IMR-90 (cell line): ENCODE measurements at regions not wholly inside any gene's neighbourhood (a gene's known extent, or its start where the extent isn't known, plus 50 kb on each side); places are given as distances from the start of the nearest gene placed in this dataset.

ENCODE experiments used
- ATAC-seq: fragments of 200-7000 bp; cut with Tn5 transposase; 2 replicates; pipeline ENCODE4 v1.9.1; 2020; ENCODE audit warnings: low read depth, mild to moderate bottlenecking, moderate library complexity
- BruUV-seq: library from RNA; stranded (reverse); fragments of 400-500 nt; replicated peaks from 2 replicates; lab custom pipeline; 2021; lab: Mats Ljungman, UMichigan
- CTCF ChIA-PET: fragments of 300-600 bp; formaldehyde crosslinking; extraction: SDS; loops from one replicate; lab custom pipeline; 2021; ENCODE audit warnings: antibody characterized with exemption; lab: Yijun Ruan, JAX
- POLR2A ChIA-PET: fragments of 300-600 bp; sonication (Branson Sonifier 250); formaldehyde crosslinking; loops from one replicate; lab custom pipeline; 2022; ENCODE audit warnings: antibody characterized with exemption; ENCODE audit not compliant: unreplicated experiment; lab: Charles Lee
- DNase-seq: peaks from one replicate; pipeline ENCODE4 v3.0.0; 2013
- H2AFZ ChIP-seq: replicated peaks from 2 replicates; pipeline ENCODE3; 2013; ENCODE audit warnings: low read length, mild to moderate bottlenecking; ENCODE audit not compliant: poor library complexity
- H2AK5ac ChIP-seq: 2 replicates; pipeline ENCODE4 v1.6.1; 2013; ENCODE audit warnings: low read depth, low read length, inconsistent platforms
- H2AK9ac ChIP-seq: replicated peaks from 2 replicates; pipeline ENCODE3; 2013; ENCODE audit warnings: mild to moderate bottlenecking, low read depth, low read length, moderate library complexity; ENCODE audit not compliant: poor library complexity
- H2BK120ac ChIP-seq: 2 replicates; pipeline ENCODE4 v1.6.1; 2013; ENCODE audit warnings: low read depth, low read length, inconsistent platforms
- H2BK15ac ChIP-seq: 3 replicates; pipeline ENCODE4 v1.6.1; 2013; ENCODE audit warnings: low read depth, low read length, inconsistent platforms
- H2BK20ac ChIP-seq: 2 replicates; pipeline ENCODE4 v1.6.1; 2013; ENCODE audit warnings: low read depth, mild to moderate bottlenecking, inconsistent platforms, low read length, moderate library complexity
- H2BK5ac ChIP-seq: 2 replicates; pipeline ENCODE4 v1.6.1; 2013; ENCODE audit warnings: mild to moderate bottlenecking, low read depth, low read length, inconsistent platforms; ENCODE audit not compliant: poor library complexity, severe bottlenecking
- H3K14ac ChIP-seq: replicated peaks from 2 replicates; pipeline ENCODE4 v1.6.1; 2013; ENCODE audit warnings: low read depth, low read length, inconsistent platforms
- H3K18ac ChIP-seq: 2 replicates; pipeline ENCODE4 v1.6.1; 2013; ENCODE audit warnings: low read depth, low read length, control low read depth
- H3K23ac ChIP-seq: 2 replicates; pipeline ENCODE4 v1.6.1; 2013; ENCODE audit warnings: low read depth, low read length, inconsistent platforms
- H3K27ac ChIP-seq: 2 replicates; pipeline ENCODE4 v1.5.1; 2013; ENCODE audit warnings: mild to moderate bottlenecking, control low read depth, low read length; ENCODE audit not compliant: insufficient read depth
- H3K27me3 ChIP-seq: 2 replicates; pipeline ENCODE4 v1.6.1; 2013; ENCODE audit warnings: low read length; ENCODE audit not compliant: control insufficient read depth, insufficient read depth
- H3K36me3 ChIP-seq: 2 replicates; pipeline ENCODE4 v1.6.1; 2013; ENCODE audit warnings: low read length, mixed read lengths; ENCODE audit not compliant: control insufficient read depth, insufficient read depth
- H3K4ac ChIP-seq: 2 replicates; pipeline ENCODE4 v1.6.1; 2013; ENCODE audit warnings: low read depth, low read length, inconsistent platforms
- H3K4me1 ChIP-seq: 2 replicates; pipeline ENCODE4 v1.6.1; 2013; ENCODE audit warnings: low read length, mixed read lengths; ENCODE audit not compliant: control insufficient read depth, insufficient read depth
- H3K4me2 ChIP-seq: 2 replicates; pipeline ENCODE4 v1.6.1; 2013; ENCODE audit warnings: low read depth, mild to moderate bottlenecking, control low read depth, low read length, moderate library complexity
- H3K4me3 ChIP-seq: 2 replicates; pipeline ENCODE4 v1.5.1; 2013; ENCODE audit warnings: low read depth, mild to moderate bottlenecking, control low read depth, low read length, moderate library complexity; ENCODE audit not compliant: insufficient read depth
- H3K56ac ChIP-seq: 2 replicates; pipeline ENCODE4 v1.6.1; 2013; ENCODE audit warnings: low read length, inconsistent platforms; ENCODE audit not compliant: insufficient read depth; ENCODE audit errors: extremely low read depth
- H3K79me1 ChIP-seq, 2 experiments: 2 replicates each; pipeline ENCODE4 v1.6.1; 2013; ENCODE audit warnings: low read length in 2 of 2, inconsistent platforms in 1 of 2, low read depth in 1 of 2
- H3K9ac ChIP-seq: 2 replicates; pipeline ENCODE4 v1.6.1; 2013; ENCODE audit warnings: low read depth, low read length, control low read depth
- H3K9me1 ChIP-seq: 2 replicates; pipeline ENCODE4 v1.6.1; 2013; ENCODE audit warnings: low read length, inconsistent platforms; ENCODE audit not compliant: insufficient read depth
- H3K9me3 ChIP-seq: 2 replicates; pipeline ENCODE4 v1.6.1; 2013; ENCODE audit warnings: low read length; ENCODE audit not compliant: control insufficient read depth, insufficient read depth
- H4K20me1 ChIP-seq: 2 replicates; pipeline ENCODE4 v1.6.1; 2013; ENCODE audit warnings: low read length, inconsistent platforms; ENCODE audit not compliant: insufficient read depth
- H4K5ac ChIP-seq: 2 replicates; pipeline ENCODE4 v1.6.1; 2013; ENCODE audit warnings: mild to moderate bottlenecking, low read depth, low read length, control low read depth
- H4K8ac ChIP-seq, 2 experiments: 2 replicates each; pipeline ENCODE4 v1.6.1; 2013; ENCODE audit warnings: low read depth in 2 of 2, low read length in 2 of 2, control low read depth in 1 of 2, inconsistent platforms in 1 of 2
- H4K91ac ChIP-seq: 2 replicates; pipeline ENCODE4 v1.6.1; 2013; ENCODE audit warnings: low read depth, low read length, inconsistent platforms; ENCODE audit not compliant: insufficient read depth
- BHLHE40 ChIP-seq: fragments of 150-350 bp; IDR thresholded peaks from 2 replicates; pipeline ENCODE4 v1.6.1; 2016; ENCODE audit warnings: mild to moderate bottlenecking, low read depth, low read length
- CEBPB ChIP-seq: IDR thresholded peaks from 2 replicates; pipeline ENCODE4 v1.6.1; 2012; ENCODE audit warnings: low read depth, low read length, improper control_type of control experiment
- CHD1 ChIP-seq: IDR thresholded peaks from 2 replicates; pipeline ENCODE4 v1.6.1; 2012; ENCODE audit warnings: low read depth, low read length, improper control_type of control experiment
- CTCF ChIP-seq: conservative IDR thresholded peaks from 2 replicates; pipeline ENCODE4 v1.5.1; 2012; ENCODE audit warnings: mild to moderate bottlenecking, low read depth, low read length, improper control_type of control experiment
- ELK1 ChIP-seq: fragments of 150-350 bp; IDR thresholded peaks from 2 replicates; pipeline ENCODE4 v1.6.1; 2016; ENCODE audit warnings: low read depth, mild to moderate bottlenecking, low read length, moderate library complexity, borderline replicate concordance
- FOS ChIP-seq: fragments of 150-350 bp; IDR thresholded peaks from 2 replicates; pipeline ENCODE4 v1.6.1; 2016; ENCODE audit warnings: low read depth, low read length
- MAFK ChIP-seq: IDR thresholded peaks from 2 replicates; pipeline ENCODE4 v1.6.1; 2012; ENCODE audit warnings: low read depth, low read length, improper control_type of control experiment
- MAZ ChIP-seq: IDR thresholded peaks from 2 replicates; pipeline ENCODE4 v1.6.1; 2012; ENCODE audit warnings: low read depth, mild to moderate bottlenecking, low read length, improper control_type of control experiment, moderate library complexity, borderline replicate concordance
- MXI1 ChIP-seq: IDR thresholded peaks from 2 replicates; pipeline ENCODE4 v1.6.1; 2012; ENCODE audit warnings: low read depth, mild to moderate bottlenecking, low read length, moderate library complexity, borderline replicate concordance
- NFE2L2 ChIP-seq: fragments of 150-350 bp; IDR thresholded peaks from 2 replicates; pipeline ENCODE4 v1.6.1; 2016; ENCODE audit warnings: low read depth, mild to moderate bottlenecking, low read length
- POLR2A ChIP-seq: IDR thresholded peaks from 2 replicates; pipeline ENCODE4 v1.6.1; 2012; ENCODE audit warnings: mild to moderate bottlenecking, low read depth, low read length
- RAD21 ChIP-seq: IDR thresholded peaks from 2 replicates; pipeline ENCODE4 v1.6.1; 2012; ENCODE audit warnings: low read length, improper control_type of control experiment
- RCOR1 ChIP-seq: IDR thresholded peaks from 2 replicates; pipeline ENCODE4 v1.6.1; 2012; ENCODE audit warnings: mild to moderate bottlenecking, low read length, improper control_type of control experiment; ENCODE audit not compliant: insufficient replicate concordance
- RFX5 ChIP-seq: IDR thresholded peaks from 2 replicates; pipeline ENCODE4 v1.8.0; 2012; ENCODE audit warnings: low read depth, mild to moderate bottlenecking, low read length, moderate library complexity
- SMC3 ChIP-seq: fragments of 150-350 bp; IDR thresholded peaks from 2 replicates; pipeline ENCODE4 v1.6.1; 2016; ENCODE audit warnings: low read depth, mild to moderate bottlenecking, antibody characterized with exemption, low read length, moderate library complexity
- USF2 ChIP-seq: fragments of 150-350 bp; IDR thresholded peaks from 2 replicates; pipeline ENCODE4 v1.6.1; 2017; ENCODE audit warnings: mild to moderate bottlenecking, antibody characterized with exemption, low read length, low read depth
- WGBS, 2 experiments: methylation state at CpG; one replicate each; pipeline versions ENCODE4 v1.1.5 to v1.1.7; 2013; ENCODE audit warnings: missing lambda C conversion rate in 2 of 2; ENCODE audit not compliant: insufficient read length in 1 of 2; ENCODE audit errors: extremely low coverage in 2 of 2; 5-methylcytosine and 5-hydroxymethylcytosine counted together
- dilution Hi-C: fragments of 300-500 bp; cut with HindIII; formaldehyde crosslinking; loops from one replicate; pipeline ENCODE4 v1.14.3; 2018; ENCODE audit warnings: low sequenced_read_pairs; ENCODE audit not compliant: unreplicated experiment
- in situ Hi-C: fragments of 300-500 bp; cut with MboI; formaldehyde crosslinking; loops from 3 replicates; pipeline ENCODE4 v1.14.3; 2019; ENCODE audit warnings: low sequenced_read_pairs, inconsistent platforms, mixed read lengths
- intact Hi-C: fragments of 100-400 bp; cut with micrococcal nuclease; formaldehyde crosslinking; loops from 2 replicates; pipeline ENCODE4 v1.10.0; 2022

GRCh38 chr10:90997670-90998069, 76.8 kb upstream of the ANKRD1 start:
- intact Hi-C loops = no loop called here
- H2BK20ac ChIP-seq = no peak overlapping the region

More at GRCh38 chr10:90997670-90998069, 76.8 kb upstream of the ANKRD1 start:
- H3K14ac ChIP-seq = no peak overlapping the region
- no peak overlapping the region for H3K56ac ChIP-seq
- H3K79me1 ChIP-seq = no peaks in the 10 kb centered on the region
- H4K91ac ChIP-seq = no peak overlapping the region
- H2BK120ac ChIP-seq = no peak overlapping the region
- no peak overlapping the region for H2AK9ac ChIP-seq
- no peak overlapping the region for H4K5ac ChIP-seq
- no peak overlapping the region for H3K23ac ChIP-seq
- no peak overlapping the region for H2BK15ac ChIP-seq
- no peak overlapping the region for H3K9ac ChIP-seq
- H3K36me3 ChIP-seq = no peaks in the 10 kb centered on the region
- H3K27ac ChIP-seq = no peak overlapping the region
- H3K4me1 ChIP-seq = no peaks in the 10 kb centered on the region
- dilution Hi-C loops (no loop called here), in situ Hi-C loops (no loop called here)
- TF ChIP-seq NFE2L2 (no peak), USF2 (no peak), RCOR1 (no peak), CEBPB (no peak), MAZ (no peak), CHD1 (no peak), POLR2A (no peak), RFX5 (no peak), RAD21 (no peak), SMC3 (no peak), MXI1 (no peak), BHLHE40 (no peak), FOS (no peak), ELK1 (no peak), CTCF (no peak), MAFK (no peak)
- POLR2A ChIA-PET = no interaction called here
- H3K4me3 ChIP-seq = no peak overlapping the region
- H3K18ac ChIP-seq = no peak overlapping the region
- H2AFZ ChIP-seq = no peak overlapping the region
- ATAC-seq = no peak
- H3K4me2 ChIP-seq = no peak overlapping the region
- no peak overlapping the region for H2AK5ac ChIP-seq
- no peaks in the 10 kb centered on the region for H3K9me1 ChIP-seq
- H3K27me3 ChIP-seq = no peaks in the 10 kb centered on the region
- no peak overlapping the region for H3K4ac ChIP-seq
- H2BK5ac ChIP-seq = no peak overlapping the region
- CTCF ChIA-PET = interaction anchor here (1.0 kb wide), 1 partner anchor 80 kb away, joined by 3 read pairs; no protein-coding TSS in a partner anchor
- no peak overlapping the region for H4K8ac ChIP-seq
- no peaks in the 10 kb centered on the region for H4K20me1 ChIP-seq
- BruUV-seq = no TSS peak
- 40% methylated on average over 1 of the region's 3 CpGs; no CpG with 5 or more reads in 1 of the 2 experiments for WGBS, 2 experiments
- no peaks in the 10 kb centered on the region for H3K9me3 ChIP-seq
- no peak for DNase-seq
